LNCAP (cell line): ENCODE measurements at regions not wholly inside any gene's neighbourhood (a gene's known extent, or its start where the extent isn't known, plus 50 kb on each side); places are given as distances from the start of the nearest gene placed in this dataset.

ENCODE experiments used
- CTCF ChIP-seq: fragments of 450-650 bp; IDR thresholded peaks from 2 replicates; pipeline ENCODE4 v1.5.1; 2017; ENCODE audit warnings: mild to moderate bottlenecking

DNA sequence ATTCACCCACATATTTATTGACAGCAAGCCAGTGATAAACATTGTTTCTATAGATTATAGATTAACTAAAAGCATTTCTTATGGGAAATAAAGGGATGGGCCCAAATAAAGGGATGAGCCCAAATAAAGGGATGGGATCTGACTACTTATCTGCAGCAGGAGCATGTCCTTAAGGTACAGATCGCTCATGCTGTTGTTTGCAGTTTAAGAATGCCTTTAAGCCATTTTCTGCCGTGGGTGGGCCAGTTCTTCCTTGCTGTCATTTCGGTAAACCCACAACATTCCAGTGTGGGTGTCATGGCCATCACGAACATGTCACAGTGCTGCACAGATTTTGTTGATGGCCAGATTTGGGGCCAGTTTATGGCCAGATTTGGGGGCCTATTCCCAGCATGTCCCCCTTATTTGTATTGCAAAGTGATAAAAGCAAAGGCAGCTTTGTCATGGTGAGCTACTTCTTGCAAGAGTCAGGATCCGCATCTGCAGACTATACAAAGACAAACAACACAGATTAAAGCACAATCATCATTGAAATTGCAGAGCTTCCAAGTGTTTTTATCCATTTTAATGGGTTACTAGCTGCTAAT, 700.7 kb downstream of the LRFN5 start:
- no peak for TF ChIP-seq CTCF

DNA sequence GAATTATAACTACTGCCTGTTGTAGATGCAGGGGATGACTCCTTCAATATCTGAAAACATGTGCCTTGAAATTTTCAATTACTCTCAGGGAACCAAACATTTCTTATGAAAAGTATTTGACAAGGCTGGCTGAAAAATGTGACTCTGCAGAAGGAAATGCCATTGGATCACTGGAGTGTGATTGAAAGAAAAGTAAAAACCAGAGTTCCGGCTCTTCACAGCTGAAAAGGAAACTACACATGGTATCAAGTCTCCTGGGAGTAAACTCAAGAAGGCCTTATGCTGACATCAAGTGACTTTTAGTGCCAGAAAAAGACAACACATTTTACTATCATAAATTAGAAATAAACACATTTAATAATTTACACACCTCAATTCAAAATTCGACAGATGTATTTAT, 693.0 kb downstream of the LRFN5 start:
- TF ChIP-seq CTCF: no peak

DNA sequence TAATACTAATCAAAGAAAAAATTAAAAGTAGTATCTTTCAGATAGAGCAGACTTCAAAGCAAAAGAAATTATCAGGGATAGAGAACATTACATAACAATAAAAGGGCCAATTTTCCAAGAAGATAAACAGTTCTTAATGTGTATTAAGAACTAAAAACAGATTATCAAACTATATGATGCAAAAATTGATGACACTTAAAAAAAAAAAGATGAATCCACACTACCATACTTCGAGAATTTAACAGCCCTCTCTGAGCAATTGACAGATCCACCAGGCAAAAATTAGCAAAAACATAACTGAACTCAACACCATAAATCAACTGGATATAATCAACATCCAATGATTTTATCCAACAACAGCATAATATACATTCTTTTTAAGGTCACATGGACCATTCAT, 686.5 kb downstream of the LRFN5 start:
- TF ChIP-seq CTCF: no peak

DNA sequence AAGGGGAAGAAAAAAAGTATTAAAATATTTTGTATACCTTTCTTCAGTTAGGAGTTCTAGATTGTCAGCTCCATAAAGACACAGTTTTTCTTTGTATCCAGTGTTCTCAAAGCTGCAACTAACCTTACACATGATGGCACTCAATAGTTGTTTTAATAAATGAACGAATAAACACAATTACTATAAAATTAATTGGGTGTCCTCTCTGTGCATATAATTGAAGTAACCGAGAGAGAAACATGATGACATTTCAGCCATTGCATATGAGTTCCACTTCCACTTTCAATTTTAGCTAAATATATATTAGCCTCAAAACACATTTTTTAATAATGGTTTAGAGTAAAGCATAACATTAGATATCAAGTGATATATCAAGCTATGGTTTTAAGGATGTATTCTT, 671.2 kb downstream of the LRFN5 start:
- peak; percentile 36; the same call in 1 of the 2 replicates for TF ChIP-seq CTCF

- no peak for TF ChIP-seq CTCF
These were observed 662.6 kb downstream of the LRFN5 start for GRCh38 chr14:42269234-42269633.

- TF ChIP-seq CTCF: no peak
These were observed 641.5 kb downstream of the LRFN5 start for GRCh38 chr14:42248131-42248530.

GRCh38 chr14:42241101-42241500, 634.4 kb downstream of the LRFN5 start:
- TF ChIP-seq CTCF: no peak

DNA sequence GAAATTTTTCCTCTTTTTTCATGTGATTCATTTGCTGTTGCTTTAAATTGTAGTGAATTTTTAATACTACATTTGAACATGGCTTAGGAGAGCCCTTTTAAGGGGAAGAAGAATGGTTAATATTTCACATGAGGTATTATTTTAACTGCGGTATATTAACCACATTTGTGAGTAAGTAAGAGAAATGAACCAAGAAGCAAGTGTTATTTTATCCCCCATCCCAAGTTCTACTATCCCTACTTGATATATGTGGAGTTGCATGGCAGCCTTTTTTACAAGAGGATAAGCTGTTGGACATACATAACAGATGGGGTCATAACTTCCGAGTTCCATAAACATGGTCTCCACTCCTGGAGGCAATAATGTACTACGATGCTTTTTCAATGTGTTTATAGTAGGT, 623.3 kb downstream of the LRFN5 start:
- TF ChIP-seq CTCF: no peak
